T-helper 2 cell treated with Interferon-gamma antibody and Interleukin-4, amounts not matched to agents 5 μg/mL and 100 μg/mL, for 36 hours (primary cell): ENCODE measurements at regions not wholly inside any gene's neighbourhood (a gene's known extent, or its start where the extent isn't known, plus 50 kb on each side); places are given as distances from the start of the nearest gene placed in this dataset.

Experiments used
- DNase-seq: peaks from one replicate; pipeline ENCODE4 v3.0.0; 2021; ENCODE audit warnings: low spot score
- H3K27ac Mint-ChIP-seq: one replicate; pipeline ENCODE4 v1.8.0; 2021; ENCODE audit warnings: mild to moderate bottlenecking, mixed read lengths
- H3K27me3 Mint-ChIP-seq: one replicate; pipeline ENCODE4 v1.8.0; 2021; ENCODE audit warnings: low read depth, mixed read lengths
- H3K36me3 Mint-ChIP-seq: one replicate; pipeline ENCODE4 v1.8.0; 2021; ENCODE audit warnings: low read depth, mixed read lengths
- H3K4me1 Mint-ChIP-seq: one replicate; pipeline ENCODE4 v1.8.0; 2021; ENCODE audit warnings: low read depth, mixed read lengths
- H3K4me3 Mint-ChIP-seq: one replicate; pipeline ENCODE4 v1.8.0; 2022; ENCODE audit warnings: mild to moderate bottlenecking, moderate library complexity, mixed read lengths
- H3K9me3 Mint-ChIP-seq: one replicate; pipeline ENCODE4 v1.8.0; 2021; ENCODE audit warnings: mixed read lengths

- Mint-ChIP-seq H3K9me3 (peaks cover 18% of the 10 kb centered on the region), H3K4me3 (no peak overlapping the region), H3K27me3 (no peaks in the 10 kb centered on the region), H3K36me3 (no peaks in the 10 kb centered on the region), H3K27ac (no peak overlapping the region), H3K4me1 (no peaks in the 10 kb centered on the region)
- DNase-seq = no peak
These were observed 481.8 kb downstream of the GRXCR1 start for GRCh38 chr4:43374216-43374751.

- no peaks in the 10 kb centered on the region for H3K36me3 Mint-ChIP-seq
- no peaks in the 10 kb centered on the region for H3K27me3 Mint-ChIP-seq
- DNase-seq = no peak
- H3K4me3 Mint-ChIP-seq = no peak overlapping the region
- no peaks in the 10 kb centered on the region for H3K4me1 Mint-ChIP-seq
- H3K27ac Mint-ChIP-seq = no peak overlapping the region
- peaks cover 8% of the 10 kb centered on the region for H3K9me3 Mint-ChIP-seq
These were observed 486.5 kb downstream of the GRXCR1 start for GRCh38 chr4:43379016-43379415.

DNA sequence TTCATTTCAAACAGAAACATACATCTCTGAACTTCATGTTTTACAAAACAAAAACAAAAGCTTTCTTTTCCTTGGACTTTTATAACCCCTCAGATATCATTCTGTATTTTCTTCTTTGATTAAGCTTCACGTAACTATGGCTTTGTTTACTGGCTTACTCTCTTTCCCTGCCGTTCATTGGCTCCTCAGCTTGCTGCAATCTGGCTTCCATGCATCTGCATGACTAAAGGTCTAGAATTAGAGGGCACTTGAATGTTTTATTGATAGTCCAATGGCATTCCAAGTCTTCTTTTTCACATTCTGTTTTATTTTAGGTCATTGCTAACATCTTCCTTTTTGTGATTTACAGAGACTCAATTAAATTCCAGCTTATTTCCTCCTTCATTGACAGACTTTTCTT lies 487.6 kb downstream of the GRXCR1 start:
- Mint-ChIP-seq H3K27me3 (no peaks in the 10 kb centered on the region), H3K27ac (no peak overlapping the region), H3K36me3 (no peaks in the 10 kb centered on the region), H3K4me1 (no peaks in the 10 kb centered on the region), H3K9me3 (peaks cover 6% of the 10 kb centered on the region), H3K4me3 (no peak overlapping the region)
- no peak for DNase-seq

DNA sequence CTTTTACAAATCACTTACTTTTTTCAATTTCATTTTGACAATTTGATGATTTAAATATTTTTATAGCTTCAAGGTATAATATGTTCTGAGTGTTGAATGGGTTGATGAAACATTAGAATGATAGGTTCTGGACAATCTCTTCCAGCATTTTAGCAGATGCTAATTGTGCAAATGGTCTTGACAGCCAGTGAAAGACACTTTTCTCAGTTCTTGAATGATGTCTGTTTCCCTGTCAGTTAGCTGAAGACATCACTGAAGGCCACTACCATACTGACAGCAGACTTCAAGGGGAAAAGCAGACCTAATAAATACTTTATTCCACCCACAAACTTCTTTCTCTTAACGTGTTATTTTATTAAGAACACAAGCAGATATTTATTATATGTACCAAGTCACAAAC lies 498.6 kb downstream of the GRXCR1 start:
- Mint-ChIP-seq H3K4me1 (no peaks in the 10 kb centered on the region), H3K9me3 (peaks cover 14% of the 10 kb centered on the region), H3K4me3 (no peak overlapping the region), H3K36me3 (no peaks in the 10 kb centered on the region), H3K27ac (no peak overlapping the region), H3K27me3 (no peaks in the 10 kb centered on the region)
- no peak for DNase-seq

DNA sequence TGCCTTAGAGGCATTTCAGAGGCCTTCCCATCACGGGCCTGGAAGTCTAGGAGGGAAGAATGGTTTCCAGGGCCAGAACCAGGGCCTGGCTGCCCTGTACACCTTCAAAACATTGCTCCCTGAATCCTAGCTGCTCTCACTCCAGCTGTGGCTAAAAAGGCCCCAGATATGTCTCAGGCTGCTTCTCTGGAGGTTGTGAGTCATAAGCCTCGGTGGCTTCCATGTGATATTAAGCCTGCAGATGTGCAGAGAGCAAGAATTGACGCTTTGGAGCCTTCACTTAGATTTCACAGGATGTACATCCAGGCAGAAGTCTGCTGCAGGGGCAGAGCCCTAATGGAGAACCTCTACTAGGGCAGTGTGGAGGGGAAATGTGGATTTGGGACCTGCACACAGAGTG lies 502.5 kb downstream of the GRXCR1 start:
- Mint-ChIP-seq H3K36me3 (no peaks in the 10 kb centered on the region), H3K27ac (no peak overlapping the region), H3K4me1 (no peaks in the 10 kb centered on the region), H3K4me3 (no peak overlapping the region), H3K9me3 (peaks cover 22% of the 10 kb centered on the region), H3K27me3 (no peaks in the 10 kb centered on the region)
- no peak for DNase-seq

DNA sequence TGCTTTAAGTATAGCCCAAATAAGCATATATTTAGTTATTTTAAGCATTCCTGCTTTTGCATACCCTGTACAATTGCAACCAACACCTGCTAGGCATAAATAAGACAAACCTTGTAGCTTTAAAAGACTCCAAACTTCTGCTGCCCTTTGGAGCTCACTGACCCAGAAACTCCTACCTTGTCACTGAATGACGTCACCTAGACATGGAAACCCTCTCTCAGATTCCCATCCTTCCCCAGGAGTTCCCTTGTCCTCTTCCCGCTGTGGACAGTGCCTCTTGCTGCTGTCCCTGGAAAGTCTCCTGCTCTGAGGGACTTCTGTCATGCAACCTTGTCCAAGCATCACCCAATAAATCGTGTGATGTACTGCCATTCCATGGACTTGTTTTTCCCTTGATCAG lies 507.2 kb downstream of the GRXCR1 start:
- DNase-seq = no peak
- Mint-ChIP-seq H3K36me3 (no peaks in the 10 kb centered on the region), H3K9me3 (peaks cover 29% of the 10 kb centered on the region), H3K27me3 (no peaks in the 10 kb centered on the region), H3K4me3 (no peak overlapping the region), H3K27ac (no peak overlapping the region), H3K4me1 (no peaks in the 10 kb centered on the region)

DNA sequence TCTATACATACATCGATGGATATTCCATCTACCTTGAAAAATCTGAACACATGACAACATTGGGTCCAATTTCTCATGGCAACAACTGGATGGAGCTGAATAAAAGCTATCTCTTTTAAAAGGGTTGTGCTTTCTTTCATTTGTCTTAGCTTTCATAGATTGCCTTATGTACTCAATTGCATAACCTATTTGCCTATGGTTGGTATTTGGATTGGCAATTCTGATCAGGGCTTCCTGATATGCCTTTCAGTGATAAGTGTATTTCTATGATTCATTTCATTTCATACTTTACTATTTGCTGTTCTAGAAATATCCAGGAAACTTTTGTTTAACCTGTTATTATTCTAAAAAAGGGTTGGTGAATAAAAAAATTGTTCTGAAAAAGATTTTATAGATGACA lies 509.9 kb downstream of the GRXCR1 start:
- no peak overlapping the region for H3K4me3 Mint-ChIP-seq
- no peaks in the 10 kb centered on the region for H3K27me3 Mint-ChIP-seq
- peaks cover 38% of the 10 kb centered on the region for H3K9me3 Mint-ChIP-seq
- no peak for DNase-seq
- no peaks in the 10 kb centered on the region for H3K36me3 Mint-ChIP-seq
- no peaks in the 10 kb centered on the region for H3K4me1 Mint-ChIP-seq
- H3K27ac Mint-ChIP-seq = no peak overlapping the region

DNA sequence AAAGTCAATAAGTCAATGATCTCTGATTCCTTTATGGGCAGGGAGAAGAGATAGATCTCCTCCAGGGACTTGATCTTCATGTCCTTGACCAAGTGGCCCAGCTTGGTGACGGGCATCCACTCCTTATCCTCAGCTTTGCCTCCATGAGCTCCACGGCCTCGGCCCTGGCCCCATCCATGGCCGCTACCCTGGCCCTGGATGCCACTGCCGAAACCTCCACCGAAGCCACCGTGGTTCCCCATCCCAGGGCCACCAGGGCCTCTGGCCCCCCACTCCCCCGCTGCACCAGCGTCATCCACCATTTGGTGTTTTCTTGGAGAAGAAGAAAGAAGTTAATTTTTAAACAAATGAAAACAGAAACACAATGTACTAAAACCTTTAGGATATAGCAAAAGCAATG lies 518.1 kb downstream of the GRXCR1 start:
- Mint-ChIP-seq H3K36me3 (no peaks in the 10 kb centered on the region), H3K9me3 (peaks cover 30% of the 10 kb centered on the region), H3K4me3 (no peak overlapping the region), H3K27me3 (no peaks in the 10 kb centered on the region), H3K27ac (no peak overlapping the region), H3K4me1 (no peaks in the 10 kb centered on the region)
- DNase-seq = no peak

DNA sequence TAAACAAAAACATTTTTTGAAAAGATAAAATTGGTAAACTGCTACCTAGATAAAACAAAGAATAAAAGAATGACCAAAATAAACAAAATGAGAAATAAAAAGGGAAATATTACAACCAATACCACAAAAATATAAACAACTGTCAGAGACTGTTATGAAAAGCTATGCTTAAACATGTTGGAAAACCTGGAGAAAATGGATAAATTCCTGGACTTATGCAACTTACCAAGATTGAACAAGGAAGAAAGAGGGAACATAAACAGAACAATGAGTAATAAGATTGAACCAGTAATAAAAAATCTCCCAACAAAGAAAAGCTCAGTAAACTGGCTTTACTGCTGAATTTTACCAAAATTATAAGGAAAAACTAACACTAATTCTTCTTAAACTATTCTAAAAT lies 518.7 kb downstream of the GRXCR1 start:
- Mint-ChIP-seq H3K27ac (no peak overlapping the region), H3K36me3 (no peaks in the 10 kb centered on the region), H3K27me3 (no peaks in the 10 kb centered on the region), H3K4me1 (no peaks in the 10 kb centered on the region), H3K9me3 (peaks cover 30% of the 10 kb centered on the region), H3K4me3 (no peak overlapping the region)
- DNase-seq = no peak

GRCh38 chr4:43423276-43423675 lies 530.8 kb downstream of the GRXCR1 start:
- no peaks in the 10 kb centered on the region for H3K36me3 Mint-ChIP-seq
- H3K4me1 Mint-ChIP-seq = no peaks in the 10 kb centered on the region
- DNase-seq = no peak
- no peak overlapping the region for H3K27ac Mint-ChIP-seq
- H3K9me3 Mint-ChIP-seq = peaks cover 26% of the 10 kb centered on the region
- no peak overlapping the region for H3K4me3 Mint-ChIP-seq
- no peaks in the 10 kb centered on the region for H3K27me3 Mint-ChIP-seq

DNA sequence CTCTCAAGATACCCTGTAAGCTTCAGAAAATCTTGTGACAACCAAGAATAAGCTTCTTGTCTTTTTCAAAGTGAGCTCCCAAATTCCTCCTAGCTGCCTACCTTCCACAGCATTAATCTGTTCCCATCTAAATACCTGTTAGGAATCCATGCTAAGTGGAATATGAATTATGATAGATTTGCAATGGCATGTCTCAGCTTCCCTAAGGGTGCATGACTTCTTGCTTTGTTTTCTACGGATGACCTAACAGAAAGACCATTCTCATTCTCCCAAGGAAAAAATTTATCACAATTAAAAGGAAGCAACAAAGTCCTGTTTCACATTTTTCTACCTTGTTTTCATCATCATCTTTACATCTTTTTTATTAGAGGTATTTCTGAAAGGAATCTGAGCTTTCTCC lies 532.7 kb downstream of the GRXCR1 start:
- no peak for DNase-seq
- no peaks in the 10 kb centered on the region for H3K4me1 Mint-ChIP-seq
- H3K9me3 Mint-ChIP-seq = peaks cover 21% of the 10 kb centered on the region
- H3K36me3 Mint-ChIP-seq = no peaks in the 10 kb centered on the region
- H3K27ac Mint-ChIP-seq = no peak overlapping the region
- no peaks in the 10 kb centered on the region for H3K27me3 Mint-ChIP-seq
- no peak overlapping the region for H3K4me3 Mint-ChIP-seq

- no peaks in the 10 kb centered on the region for H3K4me1 Mint-ChIP-seq
- H3K4me3 Mint-ChIP-seq = no peak overlapping the region
- no peaks in the 10 kb centered on the region for H3K27me3 Mint-ChIP-seq
- H3K36me3 Mint-ChIP-seq = no peaks in the 10 kb centered on the region
- no peak for DNase-seq
- H3K27ac Mint-ChIP-seq = no peak overlapping the region
- peaks cover 30% of the 10 kb centered on the region for H3K9me3 Mint-ChIP-seq
These were observed 542.8 kb downstream of the GRXCR1 start for GRCh38 chr4:43435291-43435690.

GRCh38 chr4:43452948-43453347 lies 560.4 kb downstream of the GRXCR1 start:
- Mint-ChIP-seq H3K9me3 (peaks cover 1% of the 10 kb centered on the region), H3K27me3 (no peaks in the 10 kb centered on the region), H3K4me1 (no peaks in the 10 kb centered on the region), H3K4me3 (no peak overlapping the region), H3K36me3 (no peaks in the 10 kb centered on the region), H3K27ac (no peak overlapping the region)
- DNase-seq = no peak

DNA sequence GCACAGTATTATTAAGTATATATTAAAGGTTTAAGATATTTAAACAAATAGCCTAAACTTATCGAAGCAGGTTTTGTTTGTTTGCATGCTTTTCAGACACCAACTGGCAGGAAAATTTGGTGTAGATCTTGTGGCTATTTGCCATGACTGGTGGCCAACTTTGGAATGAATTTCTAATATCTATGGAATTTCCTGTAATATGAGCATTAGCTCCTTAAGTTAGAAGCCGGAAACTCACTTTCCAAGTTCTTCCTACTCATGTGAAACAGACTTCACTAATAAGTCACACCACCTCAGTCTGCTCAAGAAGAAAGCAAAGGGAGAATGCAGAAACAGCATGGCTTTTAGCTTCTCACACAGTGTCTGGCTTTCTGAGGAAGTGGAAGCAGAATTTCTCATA lies 563.9 kb downstream of the GRXCR1 start:
- DNase-seq = no peak
- Mint-ChIP-seq H3K27ac (no peak overlapping the region), H3K4me3 (no peak overlapping the region), H3K27me3 (no peaks in the 10 kb centered on the region), H3K36me3 (no peaks in the 10 kb centered on the region), H3K9me3 (peaks cover under 1% of the 10 kb centered on the region), H3K4me1 (no peaks in the 10 kb centered on the region)

- no peak for DNase-seq
- Mint-ChIP-seq H3K27me3 (no peaks in the 10 kb centered on the region), H3K27ac (no peak overlapping the region), H3K9me3 (peaks cover 5% of the 10 kb centered on the region), H3K4me1 (no peaks in the 10 kb centered on the region), H3K4me3 (no peak overlapping the region), H3K36me3 (no peaks in the 10 kb centered on the region)
These were observed 565.4 kb downstream of the GRXCR1 start for GRCh38 chr4:43457866-43458265.
